Tibial artery (tissue), 4 donors: ENCODE measurements at regions not wholly inside any gene's neighbourhood (a gene's known extent, or its start where the extent isn't known, plus 50 kb on each side); places are given as distances from the start of the nearest gene placed in this dataset.

Source experiments
- DNase-seq, 2 donors: peaks; one replicate each; pipeline ENCODE4 v3.0.0-alpha.2; 2019
- H3K27ac ChIP-seq, 2 donors: fragments of 200-600 bp; sonication (generic) in 1 of 2; 1 replicate in 1 of 2; 2 replicates in 1 of 2; pipeline ENCODE4 v1.5.1; 2018 to 2019; ENCODE audit warnings: mild to moderate bottlenecking in 1 of 2
- H3K27me3 ChIP-seq, 2 donors: fragments of 200-600 bp; sonication (generic) in 1 of 2; one replicate each; pipeline versions ENCODE4 v1.5.1 to v1.6.0; 2016 to 2019
- H3K36me3 ChIP-seq, 3 donors: fragments of 200-600 bp; sonication (generic) in 2 of 3; one replicate each; pipeline ENCODE4 v1.5.1; 2016 to 2019; ENCODE audit warnings: mild to moderate bottlenecking in 2 of 3
- H3K4me1 ChIP-seq, 4 donors: fragments of 200-600 bp; sonication (generic) in 2 of 4; 1 replicate in 3 of 4; 2 replicates in 1 of 4; pipeline ENCODE4 v1.5.1; 2016 to 2019
- H3K4me3 ChIP-seq, 2 donors: fragments of 200-600 bp; sonication (generic) in 1 of 2; 1 replicate in 1 of 2; 2 replicates in 1 of 2; pipeline ENCODE4 v1.5.1; 2018 to 2019; ENCODE audit warnings: mild to moderate bottlenecking in 2 of 2
- H3K9me3 ChIP-seq, 3 donors: fragments of 200-600 bp; sonication (generic) in 1 of 3; one replicate each; pipeline ENCODE4 v1.5.1; 2016 to 2019
- CTCF ChIP-seq, 2 experiments: fragments of 200-600 bp in 1 of 2; fragments of 450-650 bp in 1 of 2; IDR thresholded peaks; one replicate each; pipeline ENCODE4 v1.5.1; 2017 to 2019; ENCODE audit warnings: antibody characterized with exemption in 2 of 2, mild to moderate bottlenecking in 1 of 2, moderate library complexity in 1 of 2
- intact Hi-C: fragments of 100-400 bp; cut with DNase I; formaldehyde crosslinking; loops from one replicate; pipeline ENCODE4 v1.15.0; 2023; ENCODE audit warnings: low total_unique reads

- TF ChIP-seq CTCF (IDR thresholded peaks at IDR 0.05), result no peak
- intact Hi-C loops, result no loop called here
- Histone ChIP-seq H3K36me3 (no peaks in the 10 kb centered on the region), H3K4me1 (peaks cover 0 to 10% (median 7%) of the 10 kb centered on the region in 4 donors), H3K27ac (no peak overlapping the region), H3K9me3 (no peaks in the 10 kb centered on the region), H3K27me3 (no peaks in the 10 kb centered on the region), H3K4me3 (no peak overlapping the region)
- DNase-seq, result no peak
These were observed 241.4 kb upstream of the ZNF32 start for GRCh38 chr10:43890124-43890523.

- no peak overlapping the region for H3K27ac ChIP-seq
- no peaks in the 10 kb centered on the region for H3K27me3 ChIP-seq
- no peak for TF ChIP-seq CTCF (IDR thresholded peaks at IDR 0.05)
- no peaks in the 10 kb centered on the region for H3K9me3 ChIP-seq
- H3K4me3 ChIP-seq, result no peak overlapping the region
- peaks cover 0 to 10% (median 7%) of the 10 kb centered on the region in 4 donors for H3K4me1 ChIP-seq
- DNase-seq, result no peak
- H3K36me3 ChIP-seq, result no peaks in the 10 kb centered on the region
- intact Hi-C loops, result no loop called here
These were observed 239.9 kb upstream of the ZNF32 start for GRCh38 chr10:43888586-43888985.

GRCh38 chr10:43885842-43886241 lies 237.2 kb upstream of the ZNF32 start:
- no peaks in the 10 kb centered on the region for H3K9me3 ChIP-seq
- no peak for DNase-seq
- H3K4me3 ChIP-seq, result no peak overlapping the region
- H3K36me3 ChIP-seq, result no peaks in the 10 kb centered on the region
- no peaks in the 10 kb centered on the region for H3K27me3 ChIP-seq
- no peaks in the 10 kb centered on the region for H3K4me1 ChIP-seq
- intact Hi-C loops, result no loop called here
- H3K27ac ChIP-seq, result no peak overlapping the region
- no peak for TF ChIP-seq CTCF (IDR thresholded peaks at IDR 0.05)

- Histone ChIP-seq H3K4me1 (no peaks in the 10 kb centered on the region), H3K27ac (no peak overlapping the region), H3K4me3 (no peak overlapping the region), H3K27me3 (no peaks in the 10 kb centered on the region), H3K36me3 (no peaks in the 10 kb centered on the region), H3K9me3 (no peaks in the 10 kb centered on the region)
- no peak for TF ChIP-seq CTCF (IDR thresholded peaks at IDR 0.05)
- DNase-seq, result no peak
- intact Hi-C loops, result no loop called here
These were observed 236.6 kb upstream of the ZNF32 start for GRCh38 chr10:43885252-43885651.

GRCh38 chr10:43884501-43885105 lies 235.9 kb upstream of the ZNF32 start:
- no peaks in the 10 kb centered on the region for H3K36me3 ChIP-seq
- TF ChIP-seq CTCF (IDR thresholded peaks at IDR 0.05), result no peak
- H3K27ac ChIP-seq, result no peak overlapping the region
- H3K9me3 ChIP-seq, result no peaks in the 10 kb centered on the region
- DNase-seq, result no peak
- no peaks in the 10 kb centered on the region for H3K27me3 ChIP-seq
- no peaks in the 10 kb centered on the region for H3K4me1 ChIP-seq
- no peak overlapping the region for H3K4me3 ChIP-seq
- intact Hi-C loops, result no loop called here

- Histone ChIP-seq H3K9me3 (no peaks in the 10 kb centered on the region), H3K27ac (no peak overlapping the region), H3K4me3 (no peak overlapping the region), H3K27me3 (no peaks in the 10 kb centered on the region), H3K4me1 (peaks cover 0 to 17% (median 13%) of the 10 kb centered on the region in 4 donors), H3K36me3 (no peaks in the 10 kb centered on the region)
- DNase-seq, result no peak
- intact Hi-C loops, result no loop called here
- TF ChIP-seq CTCF (IDR thresholded peaks at IDR 0.05), result no peak
These were observed 234.0 kb upstream of the ZNF32 start for GRCh38 chr10:43882711-43883110.
